ENCODE measurements at regions not wholly inside any gene's neighbourhood (a gene's known extent, or its start where the extent isn't known, plus 50 kb on each side); places are given as distances from the start of the nearest gene placed in this dataset.

DNA sequence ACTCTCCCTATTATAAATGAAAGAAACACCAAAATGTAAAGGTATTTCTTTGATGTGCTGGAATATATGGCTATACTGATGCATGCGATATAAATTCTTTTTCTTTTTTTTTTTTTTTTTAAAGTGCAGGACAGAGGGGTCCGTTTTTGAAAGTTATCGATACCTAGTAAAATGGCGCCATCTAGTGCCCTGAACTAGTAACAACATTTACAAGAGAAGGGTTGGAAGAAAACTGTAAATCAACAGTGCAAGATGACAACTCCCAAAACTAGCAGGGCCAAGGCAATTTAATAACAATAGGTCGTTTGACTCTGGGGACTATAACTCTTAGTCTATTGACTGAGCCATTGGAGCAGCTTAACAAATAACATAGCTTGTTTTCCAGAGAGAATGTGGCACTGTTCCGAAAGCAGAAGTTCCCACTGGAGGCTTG, 137.7 kb downstream of the SPTSSA start:
- peak; percentile 18 for DNase-seq (ENCODE audit: low read depth, low spot score)
- Histone ChIP-seq H3K4me1 (ENCODE audit: insufficient read depth, insufficient read length) (no peaks in the 10 kb centered on the region), H3K9ac (ENCODE audit: insufficient read length, low read depth) (no peak overlapping the region), H3K36me3 (ENCODE audit: insufficient read depth, insufficient read length, low read length) (no peaks in the 10 kb centered on the region), H3K4me3 (ENCODE audit: insufficient read length, low read depth) (no peak overlapping the region), H3K9me3 (ENCODE audit: insufficient read depth, low read length) (peaks cover 3% of the 10 kb centered on the region; the same call in 1 of the 2 replicates), H3K27me3 (ENCODE audit: insufficient read depth, insufficient read length) (no peaks in the 10 kb centered on the region)
- TF ChIP-seq YY1 (IDR thresholded peaks at IDR 0.05; ENCODE audit: insufficient read depth, insufficient read length) (no peak), SUZ12 (IDR thresholded peaks at IDR 0.05; ENCODE audit: extremely low read depth, insufficient read depth, insufficient read length) (no peak), ZNF274 (IDR thresholded peaks at IDR 0.05; ENCODE audit: low read depth, low read length) (no peak)

DNA sequence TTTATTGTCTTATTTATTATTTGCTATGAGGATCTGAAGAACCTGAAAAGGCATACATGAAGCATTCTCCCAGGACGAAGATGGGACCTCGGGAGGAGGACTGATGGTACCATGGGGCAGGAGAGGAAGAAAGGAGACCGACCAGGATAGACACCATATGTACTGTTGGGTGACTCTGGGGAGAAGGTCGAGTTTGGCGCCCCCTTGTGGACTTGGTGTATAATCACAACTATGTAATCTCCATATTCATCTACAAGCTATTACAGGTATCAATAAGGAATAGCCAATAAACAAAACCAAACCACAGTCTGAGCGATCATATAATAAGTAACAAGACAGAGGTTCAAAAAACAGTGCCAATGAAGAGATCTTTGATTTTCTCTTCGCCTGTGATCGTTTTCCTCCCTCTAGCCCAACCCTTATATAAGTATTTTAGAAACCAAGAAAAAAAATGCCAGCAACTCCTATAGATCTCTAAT, 139.1 kb downstream of the SPTSSA start:
- Histone ChIP-seq H3K4me3 (ENCODE audit: insufficient read length, low read depth) (no peak overlapping the region), H3K4me1 (ENCODE audit: insufficient read depth, insufficient read length) (no peaks in the 10 kb centered on the region), H3K9me3 (ENCODE audit: insufficient read depth, low read length) (peaks cover 3% of the 10 kb centered on the region; the same call in 1 of the 2 replicates), H3K36me3 (ENCODE audit: insufficient read depth, insufficient read length, low read length) (no peaks in the 10 kb centered on the region), H3K9ac (ENCODE audit: insufficient read length, low read depth) (no peak overlapping the region), H3K27me3 (ENCODE audit: insufficient read depth, insufficient read length) (no peaks in the 10 kb centered on the region)
- TF ChIP-seq SUZ12 (IDR thresholded peaks at IDR 0.05; ENCODE audit: extremely low read depth, insufficient read depth, insufficient read length) (no peak), YY1 (IDR thresholded peaks at IDR 0.05; ENCODE audit: insufficient read depth, insufficient read length) (no peak)
- peak; percentile 28 for DNase-seq (ENCODE audit: low read depth, low spot score)

DNA sequence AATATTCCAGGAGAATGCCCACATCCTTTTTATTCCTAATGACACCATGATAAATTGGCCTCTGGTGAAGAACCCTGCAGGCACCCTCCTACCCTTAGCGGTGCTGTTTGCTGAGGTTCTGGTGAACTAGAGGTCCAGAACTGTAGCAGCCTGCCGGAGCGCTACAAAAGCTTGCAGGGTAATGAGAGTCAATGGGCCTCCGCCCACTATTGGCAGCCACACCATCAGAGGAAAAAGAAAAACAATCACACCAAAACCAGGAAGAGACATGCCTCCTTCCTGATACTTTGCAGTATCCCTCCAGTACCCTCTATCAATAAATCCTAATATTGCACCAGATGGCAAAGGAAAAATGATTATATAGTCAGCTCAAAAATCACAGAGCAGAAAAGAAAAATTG, 142.9 kb downstream of the SPTSSA start:
- H3K27me3 ChIP-seq (ENCODE audit: insufficient read depth, insufficient read length): no peaks in the 10 kb centered on the region
- H3K9ac ChIP-seq (ENCODE audit: insufficient read length, low read depth): no peak overlapping the region
- TF ChIP-seq ZNF274 (IDR thresholded peaks at IDR 0.05; ENCODE audit: low read depth, low read length): no peak
- TF ChIP-seq YY1 (IDR thresholded peaks at IDR 0.05; ENCODE audit: insufficient read depth, insufficient read length): no peak
- no peak for TF ChIP-seq SUZ12 (IDR thresholded peaks at IDR 0.05; ENCODE audit: extremely low read depth, insufficient read depth, insufficient read length)
- no peak for DNase-seq (ENCODE audit: low read depth, low spot score)
- H3K4me3 ChIP-seq (ENCODE audit: insufficient read length, low read depth): no peak overlapping the region
- peaks cover 3% of the 10 kb centered on the region; the same call in 1 of the 2 replicates for H3K9me3 ChIP-seq (ENCODE audit: insufficient read depth, low read length)
- H3K36me3 ChIP-seq (ENCODE audit: insufficient read depth, insufficient read length, low read length): no peaks in the 10 kb centered on the region
- no peaks in the 10 kb centered on the region for H3K4me1 ChIP-seq (ENCODE audit: insufficient read depth, insufficient read length)

DNA sequence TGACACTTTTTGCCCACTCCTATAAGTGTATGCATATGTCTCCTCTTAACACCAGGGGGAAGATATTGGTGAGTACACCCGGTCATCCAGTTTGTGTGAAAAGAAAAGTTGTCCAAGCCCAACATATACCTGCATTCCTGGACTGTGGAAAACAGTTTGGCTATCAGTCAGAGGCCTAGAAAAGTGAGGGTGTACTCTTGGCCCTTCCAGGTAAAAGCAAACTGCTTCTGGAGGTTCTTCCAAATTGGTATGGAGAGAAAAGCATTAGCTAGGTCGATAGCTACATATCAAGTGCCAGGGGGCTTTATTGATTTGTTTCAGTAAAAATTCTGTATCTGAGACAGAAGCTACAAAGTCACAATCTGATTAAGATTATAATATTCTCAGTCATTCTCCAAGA, 144.0 kb downstream of the SPTSSA start:
- Histone ChIP-seq H3K36me3 (ENCODE audit: insufficient read depth, insufficient read length, low read length) (no peaks in the 10 kb centered on the region), H3K9me3 (ENCODE audit: insufficient read depth, low read length) (peaks cover 3% of the 10 kb centered on the region; the same call in 1 of the 2 replicates), H3K4me1 (ENCODE audit: insufficient read depth, insufficient read length) (no peaks in the 10 kb centered on the region), H3K4me3 (ENCODE audit: insufficient read length, low read depth) (no peak overlapping the region), H3K9ac (ENCODE audit: insufficient read length, low read depth) (no peak overlapping the region), H3K27me3 (ENCODE audit: insufficient read depth, insufficient read length) (no peaks in the 10 kb centered on the region)
- no peak for DNase-seq (ENCODE audit: low read depth, low spot score)
- TF ChIP-seq YY1 (IDR thresholded peaks at IDR 0.05; ENCODE audit: insufficient read depth, insufficient read length) (no peak), ZNF274 (IDR thresholded peaks at IDR 0.05; ENCODE audit: low read depth, low read length) (no peak), SUZ12 (IDR thresholded peaks at IDR 0.05; ENCODE audit: extremely low read depth, insufficient read depth, insufficient read length) (no peak)

DNA sequence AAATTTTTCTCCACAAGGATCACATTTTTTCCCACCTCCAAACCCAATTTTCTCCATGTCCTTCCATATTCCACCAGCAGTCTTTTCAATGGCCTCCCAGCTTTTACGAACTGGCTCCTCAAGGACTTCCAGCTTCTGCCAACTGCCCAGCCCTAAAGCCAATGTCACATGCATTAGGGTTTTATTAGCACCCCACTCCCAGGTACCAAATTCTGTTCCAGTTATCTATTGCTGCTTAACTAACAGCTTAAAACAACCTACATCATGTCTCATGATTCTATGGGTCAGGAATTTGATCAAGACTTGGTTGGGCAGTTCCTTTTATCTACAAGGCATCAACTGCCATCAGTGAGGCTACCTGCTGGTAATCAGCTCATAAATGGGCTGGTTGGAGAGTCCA, 151.3 kb downstream of the SPTSSA start:
- no peaks in the 10 kb centered on the region for H3K36me3 ChIP-seq (ENCODE audit: insufficient read depth, insufficient read length, low read length)
- no peaks in the 10 kb centered on the region for H3K4me1 ChIP-seq (ENCODE audit: insufficient read depth, insufficient read length)
- DNase-seq (ENCODE audit: low read depth, low spot score): no peak
- TF ChIP-seq ZNF274 (IDR thresholded peaks at IDR 0.05; ENCODE audit: low read depth, low read length): no peak
- TF ChIP-seq SUZ12 (IDR thresholded peaks at IDR 0.05; ENCODE audit: extremely low read depth, insufficient read depth, insufficient read length): no peak
- no peak for TF ChIP-seq YY1 (IDR thresholded peaks at IDR 0.05; ENCODE audit: insufficient read depth, insufficient read length)
- H3K4me3 ChIP-seq (ENCODE audit: insufficient read length, low read depth): no peak overlapping the region
- H3K9ac ChIP-seq (ENCODE audit: insufficient read length, low read depth): no peak overlapping the region
- H3K9me3 ChIP-seq (ENCODE audit: insufficient read depth, low read length): no peaks in the 10 kb centered on the region
- no peaks in the 10 kb centered on the region for H3K27me3 ChIP-seq (ENCODE audit: insufficient read depth, insufficient read length)

DNA sequence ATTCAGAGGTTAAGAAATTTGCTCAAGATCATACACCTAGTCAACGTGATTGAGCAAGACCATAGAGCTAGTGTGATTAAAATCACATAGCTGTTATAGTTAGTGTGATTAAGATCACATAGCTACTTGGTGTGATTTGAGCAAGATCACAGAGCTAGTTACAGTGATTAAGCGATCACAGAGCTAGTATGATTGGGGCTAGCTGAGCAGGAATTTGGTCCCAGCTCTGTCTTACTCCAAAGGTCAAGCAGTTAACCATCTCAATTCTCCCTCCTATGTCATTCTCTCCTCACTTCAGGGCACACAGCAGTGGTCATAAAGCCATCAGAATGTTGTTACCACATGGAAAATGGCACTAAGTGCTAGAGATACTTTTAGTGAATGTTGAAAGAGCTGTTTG, 158.2 kb downstream of the SPTSSA start:
- DNase-seq (ENCODE audit: low read depth, low spot score): no peak
- Histone ChIP-seq H3K9ac (ENCODE audit: insufficient read length, low read depth) (no peak overlapping the region), H3K27me3 (ENCODE audit: insufficient read depth, insufficient read length) (no peaks in the 10 kb centered on the region), H3K4me3 (ENCODE audit: insufficient read length, low read depth) (no peak overlapping the region), H3K9me3 (ENCODE audit: insufficient read depth, low read length) (no peaks in the 10 kb centered on the region), H3K4me1 (ENCODE audit: insufficient read depth, insufficient read length) (no peaks in the 10 kb centered on the region), H3K36me3 (ENCODE audit: insufficient read depth, insufficient read length, low read length) (no peaks in the 10 kb centered on the region)
- no peak for TF ChIP-seq ZNF274 (IDR thresholded peaks at IDR 0.05; ENCODE audit: low read depth, low read length)
- TF ChIP-seq YY1 (IDR thresholded peaks at IDR 0.05; ENCODE audit: insufficient read depth, insufficient read length): no peak
- TF ChIP-seq SUZ12 (IDR thresholded peaks at IDR 0.05; ENCODE audit: extremely low read depth, insufficient read depth, insufficient read length): no peak

DNA sequence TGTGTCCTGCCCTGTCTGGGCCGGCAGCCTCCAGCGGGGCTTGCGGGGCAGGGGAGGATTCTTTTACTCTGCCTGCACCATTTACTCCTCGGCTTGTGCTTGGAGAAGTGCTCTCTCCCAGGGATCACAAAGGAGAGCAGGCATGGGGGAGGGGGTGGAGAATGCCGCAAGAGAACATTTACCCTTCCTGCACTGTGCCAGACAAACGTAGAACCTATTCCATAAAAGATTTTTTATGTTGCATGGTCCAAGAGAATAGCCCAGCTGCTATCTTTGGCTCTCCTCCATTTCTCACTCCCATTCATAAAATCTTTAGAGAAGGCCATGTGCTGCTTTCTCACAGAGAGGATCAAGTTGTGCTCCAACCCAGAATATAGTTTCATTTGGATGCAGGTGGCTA, 159.4 kb downstream of the SPTSSA start:
- peaks cover 10% of the 10 kb centered on the region; the same call in 1 of the 2 replicates for H3K9me3 ChIP-seq (ENCODE audit: insufficient read depth, low read length)
- DNase-seq (ENCODE audit: low read depth, low spot score): no peak
- TF ChIP-seq ZNF274 (IDR thresholded peaks at IDR 0.05; ENCODE audit: low read depth, low read length) (no peak), YY1 (IDR thresholded peaks at IDR 0.05; ENCODE audit: insufficient read depth, insufficient read length) (no peak), SUZ12 (IDR thresholded peaks at IDR 0.05; ENCODE audit: extremely low read depth, insufficient read depth, insufficient read length) (no peak)
- H3K4me1 ChIP-seq (ENCODE audit: insufficient read depth, insufficient read length): no peaks in the 10 kb centered on the region
- H3K36me3 ChIP-seq (ENCODE audit: insufficient read depth, insufficient read length, low read length): no peaks in the 10 kb centered on the region
- H3K9ac ChIP-seq (ENCODE audit: insufficient read length, low read depth): no peak overlapping the region
- H3K4me3 ChIP-seq (ENCODE audit: insufficient read length, low read depth): no peak overlapping the region
- no peaks in the 10 kb centered on the region for H3K27me3 ChIP-seq (ENCODE audit: insufficient read depth, insufficient read length)

All from NT2/D1 (cell line).